AML-193 (cell line): ENCODE measurements at regions not wholly inside any gene's neighbourhood (a gene's known extent, or its start where the extent isn't known, plus 50 kb on each side); places are given as distances from the start of the nearest gene placed in this dataset.
A peak's percentile ranks its signal among the peaks of the same experiment; 100 is the strongest.
"Not testable (repeated sequence)": the region's sequence is repeated elsewhere in the genome, so short reads cannot be mapped to it uniquely, and the experiment has no call there.

Experiments
- DNase-seq, 2 experiments: peaks; one replicate each; lab custom pipeline; 2025; lab: John Stamatoyannopoulos, UW

GRCh38 chr17:6893382-6894205 is 62.1 kb upstream of the TEKT1 start:
- no peak for DNase-seq

GRCh38 chr17:6894206-6894528 is 62.6 kb upstream of the TEKT1 start:
- DNase-seq = no peak

- DNase-seq = no peak
These were observed 69.6 kb upstream of the TEKT1 start for GRCh38 chr17:6901086-6901485.

- DNase-seq = no peak
These were observed 71.9 kb upstream of the TEKT1 start for GRCh38 chr17:6903326-6903900.

GRCh38 chr17:6908807-6909206 is 77.3 kb upstream of the TEKT1 start:
- DNase-seq = no peak

- DNase-seq = peak; percentile 44 to 46
These were observed 79.6 kb upstream of the TEKT1 start for GRCh38 chr17:6910987-6911603.

- DNase-seq = no peak
These were observed 80.9 kb upstream of the TEKT1 start for GRCh38 chr17:6912110-6913051.

- peak; percentile 23 to 30 for DNase-seq
These were observed 82.0 kb upstream of the ALOX12 start for GRCh38 chr17:6913608-6914443.

- DNase-seq = no peak
These were observed 81.1 kb upstream of the ALOX12 start for GRCh38 chr17:6914711-6915110.

- DNase-seq = no peak
These were observed 80.2 kb upstream of the ALOX12 start for GRCh38 chr17:6915620-6916019.

GRCh38 chr17:6919158-6919557 is 76.7 kb upstream of the ALOX12 start:
- no peak for DNase-seq

- no peak for DNase-seq
These were observed 72.5 kb upstream of the ALOX12 start for GRCh38 chr17:6923385-6923784.

- no peak for DNase-seq
These were observed 71.6 kb upstream of the ALOX12 start for GRCh38 chr17:6924208-6924607.

- no peak for DNase-seq
These were observed 69.2 kb upstream of the ALOX12 start for GRCh38 chr17:6926667-6927066.

GRCh38 chr17:6927290-6928126 is 68.3 kb upstream of the ALOX12 start:
- DNase-seq = peak; percentile 29 to 32

- DNase-seq = no peak
These were observed 67.7 kb upstream of the ALOX12 start for GRCh38 chr17:6928193-6928592.

- DNase-seq = no peak
These were observed 65.1 kb upstream of the ALOX12 start for GRCh38 chr17:6930749-6931148.

- DNase-seq = not testable (repeated sequence)
These were observed 61.3 kb upstream of the ALOX12 start for GRCh38 chr17:6934544-6934943.

GRCh38 chr17:6936370-6937028 is 59.4 kb upstream of the ALOX12 start:
- DNase-seq = no peak

GRCh38 chr17:6938637-6939036 is 57.2 kb upstream of the ALOX12 start:
- DNase-seq = no peak
